Tongue (tissue), 1 donor: ENCODE measurements at regions not wholly inside any gene's neighbourhood (a gene's known extent, or its start where the extent isn't known, plus 50 kb on each side); places are given as distances from the start of the nearest gene placed in this dataset.
"Not testable (repeated sequence)": the region's sequence is repeated elsewhere in the genome, so short reads cannot be mapped to it uniquely, and the experiment has no call there.

Experiments
- DNase-seq: peaks from one replicate; pipeline ENCODE4 v3.0.0-alpha.2; 2015

GRCh38 chr18:5830902-5831301 lies 64.4 kb downstream of the TMEM200C start:
- DNase-seq: not testable (repeated sequence)

GRCh38 chr18:5828913-5829312 lies 66.4 kb downstream of the TMEM200C start:
- DNase-seq: no peak

- no peak for DNase-seq
Observed at GRCh38 chr18:5825663-5826062, 69.7 kb downstream of the TMEM200C start.

- no peak for DNase-seq
Observed at GRCh38 chr18:5824370-5824984, 70.8 kb downstream of the TMEM200C start.

GRCh38 chr18:5817816-5818215 lies 77.5 kb downstream of the TMEM200C start:
- no peak for DNase-seq

- no peak for DNase-seq
Observed at GRCh38 chr18:5806860-5807259, 88.5 kb downstream of the TMEM200C start.

GRCh38 chr18:5787936-5788335 lies 107.4 kb downstream of the TMEM200C start:
- DNase-seq: no peak

GRCh38 chr18:5779922-5780321 lies 115.4 kb downstream of the TMEM200C start:
- no peak for DNase-seq

GRCh38 chr18:5772306-5773105 lies 122.8 kb downstream of the TMEM200C start:
- DNase-seq: peak; percentile 26

GRCh38 chr18:5771343-5771742 lies 124.0 kb downstream of the TMEM200C start:
- DNase-seq: no peak

- DNase-seq: no peak
Observed at GRCh38 chr18:5770176-5770575, 125.1 kb downstream of the TMEM200C start.

- no peak for DNase-seq
Observed at GRCh38 chr18:5768454-5768853, 126.9 kb downstream of the TMEM200C start.

- peak; percentile 19 for DNase-seq
Observed at GRCh38 chr18:5759194-5759593, 136.1 kb downstream of the TMEM200C start.

- no peak for DNase-seq
Observed at GRCh38 chr18:5756823-5757222, 138.5 kb downstream of the TMEM200C start.

- DNase-seq: no peak
Observed at GRCh38 chr18:5747678-5748077, 147.6 kb downstream of the TMEM200C start.

- no peak for DNase-seq
Observed at GRCh38 chr18:5746844-5747243, 148.5 kb downstream of the TMEM200C start.

- DNase-seq: no peak
Observed at GRCh38 chr18:5744659-5745058, 150.7 kb downstream of the TMEM200C start.

- no peak for DNase-seq
Observed at GRCh38 chr18:5738526-5738925, 156.8 kb downstream of the TMEM200C start.

GRCh38 chr18:5732318-5732717 lies 163.0 kb downstream of the TMEM200C start:
- DNase-seq: no peak

- DNase-seq: peak; percentile 3
Observed at GRCh38 chr18:5729983-5730699, 165.2 kb downstream of the TMEM200C start.

GRCh38 chr18:5728531-5728930 lies 166.8 kb downstream of the TMEM200C start:
- no peak for DNase-seq

GRCh38 chr18:5726011-5726410 lies 169.3 kb downstream of the TMEM200C start:
- DNase-seq: no peak

- no peak for DNase-seq
Observed at GRCh38 chr18:5721924-5722323, 173.4 kb downstream of the TMEM200C start.
